HCT116 (cell line): ENCODE measurements at regions not wholly inside any gene's neighbourhood (a gene's known extent, or its start where the extent isn't known, plus 50 kb on each side); places are given as distances from the start of the nearest gene placed in this dataset.

Source experiments
- ATAC-seq: fragments of 200-7000 bp; cut with Tn5 transposase; 2 replicates; pipeline ENCODE4 v1.9.1; 2020; ENCODE audit warnings: mild to moderate bottlenecking, moderate library complexity
- BruUV-seq: library from RNA; stranded (reverse); fragments of 400-500 nt; replicated peaks from 2 replicates; lab custom pipeline; 2021; lab: Mats Ljungman, UMichigan
- CTCF ChIA-PET: fragments of 300-600 bp; sonication (Branson Sonifier 250); formaldehyde crosslinking; loops from one replicate; lab custom pipeline; 2021; ENCODE audit warnings: antibody characterized with exemption; lab: Charles Lee
- POLR2A ChIA-PET: fragments of 300-600, 350-600 bp; sonication (Branson Sonifier 250); formaldehyde crosslinking; loops from one replicate; lab custom pipeline; 2021; ENCODE audit warnings: antibody characterized with exemption; lab: Charles Lee
- RAD21 ChIA-PET, 2 experiments: fragments of 300-600 bp; sonication (Branson Sonifier 250); formaldehyde crosslinking; loops; one replicate each; lab custom pipeline; 2023; ENCODE audit warnings: low total read pairs in 2 of 2; ENCODE audit not compliant: uncharacterized antibody in 2 of 2, unreplicated experiment in 2 of 2, low non-redundant PET in 1 of 2; lab: Charles Lee
- DNase-seq: peaks from one replicate; pipeline ENCODE4 v3.0.0-alpha.2; 2010; ENCODE audit warnings: low read depth, low spot score
- H2AFZ ChIP-seq: fragments of 200-600 bp; shearing (Covaris generic), sonication (generic); 2 replicates; pipeline ENCODE4 v1.6.1; 2017; ENCODE audit warnings: low read depth, mixed run types, mixed read lengths, antibody characterized with exemption, low read length; ENCODE audit not compliant: poor library complexity, severe bottlenecking
- H3K27ac ChIP-seq: 2 replicates; pipeline ENCODE4 v1.5.1; 2012; ENCODE audit warnings: low read depth, low read length
- H3K27me3 ChIP-seq: fragments of 200-600 bp; sonication (generic); 2 replicates; pipeline ENCODE4 v1.6.1; 2016; ENCODE audit warnings: mixed run types, low read length, mixed read lengths; ENCODE audit not compliant: insufficient read depth
- H3K36me3 ChIP-seq, 2 experiments: fragments of 200-500 bp in 1 of 2; fragments of 200-600 bp in 1 of 2; sonication (Bioruptor generic) in 1 of 2; sonication (generic) in 1 of 2; 2 replicates each; pipeline versions ENCODE4 v1.5.1 to v1.6.1; 2014 to 2016; ENCODE audit warnings: low read length in 2 of 2, inconsistent platforms in 1 of 2, mixed read lengths in 1 of 2, mixed run types in 1 of 2; ENCODE audit not compliant: insufficient read depth in 2 of 2, control insufficient read depth in 1 of 2
- H3K4me1 ChIP-seq, 2 experiments: fragments of 200-600 bp in 1 of 2; sonication (generic) in 1 of 2; 2 replicates each; pipeline versions ENCODE4 v1.5.1 to v1.6.1; 2012 to 2017; ENCODE audit warnings: low read length in 2 of 2, inconsistent platforms in 1 of 2, mild to moderate bottlenecking in 1 of 2, mixed read lengths in 1 of 2, mixed run types in 1 of 2, moderate library complexity in 1 of 2; ENCODE audit not compliant: insufficient read depth in 2 of 2, control insufficient read depth in 1 of 2
- H3K4me2 ChIP-seq: fragments of 200-600 bp; sonication (generic); 2 replicates; pipeline ENCODE4 v1.6.1; 2017; ENCODE audit warnings: mixed run types, low read length, mixed read lengths
- H3K4me3 ChIP-seq, 2 experiments: fragments of 200-600 bp in 1 of 2; sonication (generic) in 1 of 2; replicated peaks in 1 of 2; 2 replicates each; pipeline ENCODE4 v1.5.1; 2011 to 2016; ENCODE audit warnings: low read length in 2 of 2, control low read depth in 1 of 2, low read depth in 1 of 2, mild to moderate bottlenecking in 1 of 2, mixed read lengths in 1 of 2, mixed run types in 1 of 2
- H3K79me2 ChIP-seq: fragments of 200-600 bp; sonication (generic); 2 replicates; pipeline ENCODE4 v1.6.1; 2017; ENCODE audit warnings: mild to moderate bottlenecking, mixed run types, low read length, moderate library complexity, mixed read lengths; ENCODE audit not compliant: insufficient read depth
- H3K9ac ChIP-seq: fragments of 200-600 bp; sonication (generic); 2 replicates; pipeline ENCODE4 v1.6.1; 2016; ENCODE audit warnings: low read length, mixed read lengths
- H3K9me2 ChIP-seq: fragments of 200-600 bp; sonication (generic), shearing (Covaris generic); 2 replicates; pipeline ENCODE4 v1.6.1; 2017; ENCODE audit warnings: mixed run types, mild to moderate bottlenecking, moderate library complexity; ENCODE audit not compliant: insufficient read depth
- H3K9me3 ChIP-seq, 2 experiments: fragments of 200-500 bp in 1 of 2; fragments of 200-600 bp in 1 of 2; sonication (Bioruptor generic) in 1 of 2; sonication (generic) in 1 of 2; 2 replicates each; pipeline ENCODE4 v1.6.1; 2014 to 2017; ENCODE audit warnings: low read length in 2 of 2, mixed read lengths in 2 of 2, inconsistent platforms in 1 of 2, low read depth in 1 of 2, mild to moderate bottlenecking in 1 of 2, mixed run types in 1 of 2, moderate library complexity in 1 of 2; ENCODE audit not compliant: control insufficient read depth in 1 of 2, insufficient read depth in 1 of 2
- H4K20me1 ChIP-seq: fragments of 200-600 bp; sonication (generic), shearing (Covaris generic); 2 replicates; pipeline ENCODE4 v1.6.1; 2017; ENCODE audit warnings: mixed run types, mild to moderate bottlenecking, moderate library complexity; ENCODE audit not compliant: insufficient read depth
- ATF3 ChIP-seq: IDR thresholded peaks from 2 replicates; pipeline ENCODE4 v1.6.1; 2012
- ELF1 ChIP-seq: IDR thresholded peaks from 2 replicates; pipeline ENCODE4 v1.6.1; 2012; ENCODE audit warnings: low read depth, borderline replicate concordance
- EZH2phosphoT487 ChIP-seq: fragments of 200-600 bp; IDR thresholded peaks from 2 replicates; pipeline ENCODE4 v1.6.1; 2018; ENCODE audit warnings: antibody characterized with exemption, borderline replicate concordance
- JUND ChIP-seq: IDR thresholded peaks from 2 replicates; pipeline ENCODE4 v1.6.1; 2012
- MAX ChIP-seq: IDR thresholded peaks from 2 replicates; pipeline ENCODE4 v1.6.1; 2012
- POLR2A ChIP-seq: IDR thresholded peaks from 2 replicates; pipeline ENCODE4 v1.7.0; 2011; ENCODE audit warnings: borderline replicate concordance; ENCODE audit not compliant: insufficient read depth, insufficient read length; ENCODE audit errors: extremely low read depth
- POLR2AphosphoS5 ChIP-seq: IDR thresholded peaks from 2 replicates; pipeline ENCODE4 v1.6.1; 2011; ENCODE audit warnings: mild to moderate bottlenecking, low read depth, low read length, moderate library complexity
- SIN3A ChIP-seq: IDR thresholded peaks from 2 replicates; pipeline ENCODE4 v1.6.1; 2012; ENCODE audit warnings: low read depth
- SP1 ChIP-seq: IDR thresholded peaks from 2 replicates; pipeline ENCODE4 v1.6.1; 2012; ENCODE audit warnings: low read depth
- SRF ChIP-seq: IDR thresholded peaks from 2 replicates; pipeline ENCODE4 v1.6.1; 2012; ENCODE audit warnings: low read depth
- TCF7L2 ChIP-seq: IDR thresholded peaks from 2 replicates; pipeline ENCODE4 v1.7.0; 2011; ENCODE audit warnings: borderline replicate concordance, inconsistent platforms; ENCODE audit not compliant: insufficient read depth, insufficient read length; ENCODE audit errors: extremely low read depth
- YY1 ChIP-seq: IDR thresholded peaks from 2 replicates; pipeline ENCODE4 v1.6.1; 2011; ENCODE audit warnings: low read length, low read depth, moderate library complexity, mild to moderate bottlenecking; ENCODE audit not compliant: insufficient replicate concordance; ENCODE audit errors: extremely low read depth
- ZBTB33 ChIP-seq: IDR thresholded peaks from 2 replicates; pipeline ENCODE4 v1.6.1; 2011; ENCODE audit warnings: mild to moderate bottlenecking, low read length, moderate library complexity; ENCODE audit not compliant: insufficient replicate concordance; ENCODE audit errors: extremely low read depth
- ZFX ChIP-seq: fragments of 450-650 bp; IDR thresholded peaks from 2 replicates; pipeline ENCODE4 v1.6.1; 2017
- intact Hi-C: fragments of 100-400 bp; cut with micrococcal nuclease; formaldehyde crosslinking; loops from 2 replicates; pipeline ENCODE4 v1.10.0; 2022

- CTCF ChIA-PET, result no interaction called here
- no peak overlapping the region for H2AFZ ChIP-seq
- RAD21 ChIA-PET, result no interaction called here
- intact Hi-C loops, result no loop called here
- no peaks in the 10 kb centered on the region for H3K27me3 ChIP-seq
- no peaks in the 10 kb centered on the region for H3K4me1 ChIP-seq
- H3K79me2 ChIP-seq, result no peaks in the 10 kb centered on the region
- TF ChIP-seq SRF (no peak), ATF3 (no peak), TCF7L2 (no peak), SP1 (no peak), EZH2phosphoT487 (no peak), ZFX (no peak), SIN3A (no peak), ZBTB33 (no peak)
- no peaks in the 10 kb centered on the region for H3K9me3 ChIP-seq
- ATAC-seq, result no peak
- H3K9me2 ChIP-seq, result no peaks in the 10 kb centered on the region
- no peak overlapping the region for H3K27ac ChIP-seq
- no peak overlapping the region for H3K4me2 ChIP-seq
- no peak for DNase-seq
- BruUV-seq, result no TSS peak
- H3K4me3 ChIP-seq, result no peak overlapping the region
- no peaks in the 10 kb centered on the region for H3K36me3 ChIP-seq
- POLR2A ChIA-PET, result no interaction called here
- H3K9ac ChIP-seq, result no peak overlapping the region
- H4K20me1 ChIP-seq, result no peaks in the 10 kb centered on the region
Observed at GRCh38 chr1:189212606-189213005, 1265.1 kb downstream of the BRINP3 start.

GRCh38 chr1:189216886-189217285 lies 1260.8 kb downstream of the BRINP3 start:
- H3K9me2 ChIP-seq, result no peaks in the 10 kb centered on the region
- ATAC-seq (no peak), DNase-seq (no peak)
- RAD21 ChIA-PET, result no interaction called here
- no peak overlapping the region for H3K4me2 ChIP-seq
- H4K20me1 ChIP-seq, result no peaks in the 10 kb centered on the region
- no peak overlapping the region for H3K4me3 ChIP-seq
- POLR2A ChIA-PET, result no interaction called here
- no peaks in the 10 kb centered on the region for H3K9me3 ChIP-seq
- H3K79me2 ChIP-seq, result no peaks in the 10 kb centered on the region
- peak overlapping the region; percentile 84 for H2AFZ ChIP-seq
- no peaks in the 10 kb centered on the region for H3K27me3 ChIP-seq
- H3K4me1 ChIP-seq, result no peaks in the 10 kb centered on the region
- no peak overlapping the region for H3K9ac ChIP-seq
- H3K27ac ChIP-seq, result no peak overlapping the region
- no TSS peak for BruUV-seq
- no peak for TF ChIP-seq SRF
- TF ChIP-seq POLR2AphosphoS5, result no peak
- no peak for TF ChIP-seq JUND
- no peak for TF ChIP-seq SP1
- TF ChIP-seq TCF7L2, result no peak
- TF ChIP-seq ZBTB33, result no peak
- TF ChIP-seq POLR2A, result no peak
- no peak for TF ChIP-seq MAX
- TF ChIP-seq SIN3A, result no peak
- no peak for TF ChIP-seq ELF1
- TF ChIP-seq YY1, result no peak
- CTCF ChIA-PET, result no interaction called here
- intact Hi-C loops, result no loop called here
- H3K36me3 ChIP-seq, result no peaks in the 10 kb centered on the region
